MCF 10A (cell line): ENCODE measurements at regions not wholly inside any gene's neighbourhood (a gene's known extent, or its start where the extent isn't known, plus 50 kb on each side); places are given as distances from the start of the nearest gene placed in this dataset.
A peak's percentile ranks its signal among the peaks of the same experiment; 100 is the strongest.

Experiments used
- BruUV-seq: library from RNA; stranded (reverse); fragments of 400-500 nt; replicated peaks from 2 replicates; lab custom pipeline; 2021; lab: Mats Ljungman, UMichigan
- CTCF ChIA-PET: fragments of 300-600 bp; sonication (Branson Sonifier 250); formaldehyde crosslinking; extraction: SDS; loops from one replicate; lab custom pipeline; 2021; ENCODE audit warnings: antibody characterized with exemption, inconsistent platforms; lab: Yijun Ruan, JAX
- POLR2A ChIA-PET: fragments of 300-600, 350-650 bp; sonication (Branson Sonifier 250); formaldehyde crosslinking; extraction: SDS; loops from one replicate; lab custom pipeline; 2020; ENCODE audit warnings: antibody characterized with exemption, inconsistent platforms; lab: Yijun Ruan, JAX
- DNase-seq: peaks from one replicate; pipeline ENCODE4 v3.0.0-alpha.2; 2018; ENCODE audit not compliant: unreplicated experiment
- H3K27ac Mint-ChIP-seq: one replicate; pipeline ENCODE4 v1.8.0; 2022; ENCODE audit warnings: mild to moderate bottlenecking, low read depth, mixed read lengths; ENCODE audit not compliant: unreplicated experiment
- H3K27me3 Mint-ChIP-seq: one replicate; pipeline ENCODE4 v1.8.0; 2022; ENCODE audit warnings: mixed read lengths; ENCODE audit not compliant: insufficient read depth, unreplicated experiment
- H3K36me3 Mint-ChIP-seq: one replicate; pipeline ENCODE4 v1.8.0; 2022; ENCODE audit warnings: mild to moderate bottlenecking, moderate library complexity, mixed read lengths; ENCODE audit not compliant: insufficient read depth, unreplicated experiment
- H3K4me1 Mint-ChIP-seq: one replicate; pipeline ENCODE4 v1.8.0; 2022; ENCODE audit warnings: mixed read lengths; ENCODE audit not compliant: insufficient read depth, unreplicated experiment
- H3K4me3 Mint-ChIP-seq: one replicate; pipeline ENCODE4 v1.8.0; 2022; ENCODE audit warnings: mild to moderate bottlenecking, moderate library complexity, mixed read lengths; ENCODE audit not compliant: unreplicated experiment
- H3K9me3 Mint-ChIP-seq: one replicate; pipeline ENCODE4 v1.8.0; 2022; ENCODE audit warnings: mixed read lengths; ENCODE audit not compliant: unreplicated experiment
- CTCF ChIP-seq: fragments of 200-600 bp; IDR thresholded peaks from one replicate; pipeline ENCODE4 v1.8.0; 2022; ENCODE audit warnings: antibody characterized with exemption, mild to moderate bottlenecking; ENCODE audit not compliant: unreplicated experiment
- intact Hi-C: fragments of 100-400 bp; cut with micrococcal nuclease; formaldehyde crosslinking; loops from 2 replicates; pipeline ENCODE4 v1.14.1; 2022

- Mint-ChIP-seq H3K36me3 (no peaks in the 10 kb centered on the region), H3K27ac (no peak overlapping the region), H3K27me3 (peaks cover 12% of the 10 kb centered on the region), H3K4me1 (no peaks in the 10 kb centered on the region), H3K4me3 (no peak overlapping the region), H3K9me3 (no peaks in the 10 kb centered on the region)
- DNase-seq = peak; percentile 48
- POLR2A ChIA-PET = no interaction called here
- BruUV-seq = no TSS peak
- intact Hi-C loops = no loop called here
- TF ChIP-seq CTCF = no peak
- CTCF ChIA-PET = no interaction called here
These were observed 1293.9 kb downstream of the JRKL start for GRCh38 chr11:97683733-97684132.

DNA sequence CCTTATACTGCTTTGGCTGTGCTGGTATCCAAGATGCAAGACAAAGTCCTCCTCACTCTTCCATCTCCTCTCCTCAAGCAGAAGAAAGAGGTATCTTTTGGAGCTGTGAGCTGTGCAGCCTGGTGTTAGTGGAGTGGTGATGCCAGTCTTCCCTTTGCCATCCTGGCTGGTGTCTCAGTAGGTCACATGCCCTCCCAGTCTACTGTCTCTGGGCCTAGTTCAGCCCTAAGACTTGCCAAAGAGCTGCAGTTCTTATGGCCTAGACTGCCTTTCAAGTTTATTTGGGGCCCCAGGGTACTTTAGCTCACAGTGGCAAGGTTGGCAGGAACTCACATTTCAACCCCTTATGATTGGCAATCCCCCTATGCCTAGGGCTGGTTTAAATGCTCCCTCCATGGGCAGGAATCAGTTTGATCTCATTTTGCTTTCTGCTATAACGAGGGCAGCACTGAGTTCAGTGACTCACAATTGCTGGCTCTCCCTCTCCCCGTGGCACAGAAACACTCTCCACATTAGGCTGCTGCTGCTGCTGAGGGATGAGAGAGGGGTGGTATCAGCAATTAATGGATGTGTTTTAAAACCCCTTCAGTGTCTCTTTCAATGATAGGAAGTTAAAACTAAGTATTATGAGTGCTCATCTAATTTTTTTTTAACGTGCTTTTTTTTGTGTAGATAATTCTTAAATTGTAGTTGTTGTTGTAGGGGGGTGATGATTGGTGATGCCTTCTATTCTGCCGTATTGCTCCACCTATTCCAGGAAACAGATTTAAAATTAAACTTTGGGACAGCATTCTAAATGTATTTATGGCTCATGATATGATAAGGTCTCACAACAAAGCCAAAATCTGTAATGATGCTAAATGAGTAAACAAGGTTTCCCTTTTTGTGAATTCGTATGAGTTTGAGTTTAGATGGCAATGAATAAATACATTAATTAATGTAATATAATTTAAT lies 1295.0 kb downstream of the JRKL start:
- Mint-ChIP-seq H3K9me3 (no peaks in the 10 kb centered on the region), H3K36me3 (no peaks in the 10 kb centered on the region), H3K27ac (no peak overlapping the region), H3K4me1 (no peaks in the 10 kb centered on the region), H3K4me3 (no peak overlapping the region), H3K27me3 (peaks cover 23% of the 10 kb centered on the region)
- DNase-seq = no peak
- ChIA-PET POLR2A (no interaction called here), CTCF (no interaction called here)
- intact Hi-C loops = no loop called here
- TF ChIP-seq CTCF = no peak
- no TSS peak for BruUV-seq

DNA sequence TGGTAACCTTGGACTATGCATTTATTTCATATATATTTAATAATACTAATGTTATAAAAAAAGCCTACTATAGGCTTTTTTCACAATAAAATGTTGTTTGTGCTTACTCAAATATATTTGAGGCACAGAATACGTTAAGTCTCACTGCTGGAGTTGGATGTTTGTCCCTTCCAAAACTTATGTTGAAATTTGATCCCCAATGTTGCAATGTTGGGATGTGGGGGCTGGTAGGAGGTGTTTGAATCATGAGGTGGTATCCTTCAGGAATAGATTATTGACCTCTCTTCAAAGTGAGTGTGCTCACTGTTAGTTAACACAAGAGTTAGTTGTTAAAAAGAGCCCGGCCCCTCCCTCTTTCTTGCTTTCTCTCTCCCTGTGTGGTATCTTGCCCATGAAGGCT lies 1295.9 kb downstream of the JRKL start:
- BruUV-seq = no TSS peak
- Mint-ChIP-seq H3K4me3 (no peak overlapping the region), H3K9me3 (no peaks in the 10 kb centered on the region), H3K27me3 (peaks cover 30% of the 10 kb centered on the region), H3K36me3 (no peaks in the 10 kb centered on the region), H3K4me1 (no peaks in the 10 kb centered on the region), H3K27ac (no peak overlapping the region)
- no peak for DNase-seq
- CTCF ChIA-PET = no interaction called here
- POLR2A ChIA-PET = no interaction called here
- no peak for TF ChIP-seq CTCF
- intact Hi-C loops = no loop called here

- no peak overlapping the region for H3K27ac Mint-ChIP-seq
- H3K36me3 Mint-ChIP-seq = no peaks in the 10 kb centered on the region
- intact Hi-C loops = no loop called here
- DNase-seq = no peak
- H3K27me3 Mint-ChIP-seq = peaks cover 27% of the 10 kb centered on the region
- POLR2A ChIA-PET = no interaction called here
- BruUV-seq = no TSS peak
- no peak for TF ChIP-seq CTCF
- H3K9me3 Mint-ChIP-seq = no peaks in the 10 kb centered on the region
- CTCF ChIA-PET = no interaction called here
- no peak overlapping the region for H3K4me3 Mint-ChIP-seq
- H3K4me1 Mint-ChIP-seq = no peaks in the 10 kb centered on the region
These were observed 1297.3 kb downstream of the JRKL start for GRCh38 chr11:97687111-97687510.
